Progenitor cell of endocrine pancreas (in vitro differentiated cells): ENCODE measurements at regions not wholly inside any gene's neighbourhood (a gene's known extent, or its start where the extent isn't known, plus 50 kb on each side); places are given as distances from the start of the nearest gene placed in this dataset.

Experiments
- DNase-seq: peaks from one replicate; pipeline ENCODE4 v3.0.0; 2021; ENCODE audit warnings: low spot score; ENCODE audit not compliant: unreplicated experiment
- H3K27ac Mint-ChIP-seq: 2 replicates; pipeline ENCODE4 v1.8.0; 2021; ENCODE audit warnings: mild to moderate bottlenecking, moderate library complexity, mixed read lengths
- H3K27me3 Mint-ChIP-seq: 2 replicates; pipeline ENCODE4 v1.8.0; 2021; ENCODE audit warnings: mixed read lengths
- H3K36me3 Mint-ChIP-seq: 2 replicates; pipeline ENCODE4 v1.8.0; 2022; ENCODE audit warnings: mixed read lengths; ENCODE audit not compliant: insufficient read depth
- H3K4me1 Mint-ChIP-seq: 2 replicates; pipeline ENCODE4 v1.8.0; 2021; ENCODE audit warnings: low read depth, mixed read lengths
- H3K4me3 Mint-ChIP-seq: 2 replicates; pipeline ENCODE4 v1.8.0; 2021; ENCODE audit warnings: low read depth, mild to moderate bottlenecking, moderate library complexity, mixed read lengths
- H3K9me3 Mint-ChIP-seq: 2 replicates; pipeline ENCODE4 v1.8.0; 2021; ENCODE audit warnings: low read depth, mixed read lengths
- TF ChIP-seq, protein P1 (sequence below): fragments of 200-600 bp; sonication (generic); IDR thresholded peaks from one replicate; pipeline ENCODE4 v1.5.0; 2021; ENCODE audit warnings: antibody characterized with exemption, mild to moderate bottlenecking; ENCODE audit not compliant: unreplicated experiment

DNA sequence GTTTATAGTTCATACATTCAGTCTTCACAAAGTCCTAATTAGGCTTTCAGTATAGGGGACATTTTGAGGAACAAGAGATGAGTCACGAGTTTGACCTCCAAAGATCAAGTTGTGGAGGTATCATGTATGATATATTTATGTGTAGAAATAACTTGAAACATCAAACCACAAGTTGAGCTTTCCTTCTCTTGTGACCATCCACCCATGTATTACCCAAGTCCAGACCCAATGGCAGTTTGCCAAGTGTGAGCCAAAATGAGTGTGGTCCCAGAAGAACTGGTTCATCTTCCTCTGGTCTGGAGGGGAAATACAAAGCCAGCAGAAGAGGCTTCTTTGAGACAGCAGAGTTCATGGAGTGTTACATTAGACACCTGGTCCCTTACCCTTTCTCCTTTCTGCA lies 104.9 kb downstream of the ATP23 start:
- Mint-ChIP-seq H3K9me3 (peaks cover 21% of the 10 kb centered on the region), H3K27ac (no peak overlapping the region), H3K27me3 (no peaks in the 10 kb centered on the region), H3K4me1 (no peaks in the 10 kb centered on the region), H3K36me3 (peaks cover 1% of the 10 kb centered on the region), H3K4me3 (no peak overlapping the region)
- no peak for DNase-seq
- TF ChIP-seq, protein P1, sequence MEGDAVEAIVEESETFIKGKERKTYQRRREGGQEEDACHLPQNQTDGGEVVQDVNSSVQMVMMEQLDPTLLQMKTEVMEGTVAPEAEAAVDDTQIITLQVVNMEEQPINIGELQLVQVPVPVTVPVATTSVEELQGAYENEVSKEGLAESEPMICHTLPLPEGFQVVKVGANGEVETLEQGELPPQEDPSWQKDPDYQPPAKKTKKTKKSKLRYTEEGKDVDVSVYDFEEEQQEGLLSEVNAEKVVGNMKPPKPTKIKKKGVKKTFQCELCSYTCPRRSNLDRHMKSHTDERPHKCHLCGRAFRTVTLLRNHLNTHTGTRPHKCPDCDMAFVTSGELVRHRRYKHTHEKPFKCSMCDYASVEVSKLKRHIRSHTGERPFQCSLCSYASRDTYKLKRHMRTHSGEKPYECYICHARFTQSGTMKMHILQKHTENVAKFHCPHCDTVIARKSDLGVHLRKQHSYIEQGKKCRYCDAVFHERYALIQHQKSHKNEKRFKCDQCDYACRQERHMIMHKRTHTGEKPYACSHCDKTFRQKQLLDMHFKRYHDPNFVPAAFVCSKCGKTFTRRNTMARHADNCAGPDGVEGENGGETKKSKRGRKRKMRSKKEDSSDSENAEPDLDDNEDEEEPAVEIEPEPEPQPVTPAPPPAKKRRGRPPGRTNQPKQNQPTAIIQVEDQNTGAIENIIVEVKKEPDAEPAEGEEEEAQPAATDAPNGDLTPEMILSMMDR: no peak

DNA sequence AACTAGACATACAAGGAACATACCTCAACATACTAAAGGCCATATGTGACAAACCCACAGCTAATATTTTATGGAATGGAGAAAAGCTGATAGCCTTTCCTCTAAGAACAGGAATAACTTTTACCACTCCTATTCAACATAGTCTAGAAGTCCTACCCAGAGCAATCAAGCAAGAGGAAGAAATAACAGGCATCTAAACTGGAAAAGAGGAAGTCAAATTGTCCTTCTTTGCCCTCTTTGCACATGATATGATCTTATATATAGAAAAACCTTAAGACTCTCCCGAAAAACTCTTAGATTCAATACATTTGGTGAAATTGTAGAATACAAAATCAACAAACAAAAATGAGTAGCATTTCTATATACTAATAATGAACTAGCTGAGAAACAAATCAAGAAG lies 110.0 kb downstream of the ATP23 start:
- no peaks in the 10 kb centered on the region for H3K27me3 Mint-ChIP-seq
- H3K27ac Mint-ChIP-seq: no peak overlapping the region
- TF ChIP-seq, protein P1: no peak
- H3K9me3 Mint-ChIP-seq: peaks cover 29% of the 10 kb centered on the region
- peaks cover 1% of the 10 kb centered on the region for H3K36me3 Mint-ChIP-seq
- H3K4me1 Mint-ChIP-seq: no peaks in the 10 kb centered on the region
- no peak for DNase-seq
- no peak overlapping the region for H3K4me3 Mint-ChIP-seq

GRCh38 chr12:58064666-58065065 lies 123.3 kb downstream of the ATP23 start:
- TF ChIP-seq, protein P1: no peak
- no peak for DNase-seq
- no peak overlapping the region for H3K27ac Mint-ChIP-seq
- no peaks in the 10 kb centered on the region for H3K27me3 Mint-ChIP-seq
- H3K9me3 Mint-ChIP-seq: peaks cover 5% of the 10 kb centered on the region
- no peaks in the 10 kb centered on the region for H3K36me3 Mint-ChIP-seq
- H3K4me3 Mint-ChIP-seq: no peak overlapping the region
- H3K4me1 Mint-ChIP-seq: no peaks in the 10 kb centered on the region

DNA sequence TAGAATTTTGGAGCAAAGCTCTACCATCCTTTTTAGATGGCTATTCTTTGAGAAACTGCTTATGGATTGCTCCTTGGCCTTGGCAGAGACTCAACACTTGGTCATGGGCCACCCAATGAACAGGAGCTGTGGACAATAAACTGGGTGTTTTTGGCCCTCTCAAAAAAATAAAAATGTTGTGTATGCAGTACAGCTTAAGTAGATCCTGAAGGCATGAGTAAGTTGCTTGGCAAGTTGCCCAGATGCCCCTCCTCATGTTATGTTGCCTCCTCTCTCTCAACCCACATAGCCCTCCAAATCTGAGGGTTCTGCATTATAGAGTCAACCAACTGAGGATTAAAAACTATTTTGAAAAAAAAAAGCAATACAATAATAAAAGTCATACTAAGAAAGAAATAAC lies 124.9 kb downstream of the ATP23 start:
- Mint-ChIP-seq H3K4me3 (no peak overlapping the region), H3K4me1 (no peaks in the 10 kb centered on the region), H3K27ac (no peak overlapping the region), H3K9me3 (no peaks in the 10 kb centered on the region), H3K27me3 (no peaks in the 10 kb centered on the region), H3K36me3 (no peaks in the 10 kb centered on the region)
- TF ChIP-seq, protein P1: no peak
- no peak for DNase-seq

- Mint-ChIP-seq H3K36me3 (no peaks in the 10 kb centered on the region), H3K4me3 (no peak overlapping the region), H3K9me3 (no peaks in the 10 kb centered on the region), H3K4me1 (no peaks in the 10 kb centered on the region), H3K27ac (no peak overlapping the region), H3K27me3 (no peaks in the 10 kb centered on the region)
- TF ChIP-seq, protein P1: no peak
- DNase-seq: no peak
Observed at GRCh38 chr12:58067610-58068387, 126.4 kb downstream of the ATP23 start.
